ENCODE measurements at regions not wholly inside any gene's neighbourhood (a gene's known extent, or its start where the extent isn't known, plus 50 kb on each side); places are given as distances from the start of the nearest gene placed in this dataset.

DNA sequence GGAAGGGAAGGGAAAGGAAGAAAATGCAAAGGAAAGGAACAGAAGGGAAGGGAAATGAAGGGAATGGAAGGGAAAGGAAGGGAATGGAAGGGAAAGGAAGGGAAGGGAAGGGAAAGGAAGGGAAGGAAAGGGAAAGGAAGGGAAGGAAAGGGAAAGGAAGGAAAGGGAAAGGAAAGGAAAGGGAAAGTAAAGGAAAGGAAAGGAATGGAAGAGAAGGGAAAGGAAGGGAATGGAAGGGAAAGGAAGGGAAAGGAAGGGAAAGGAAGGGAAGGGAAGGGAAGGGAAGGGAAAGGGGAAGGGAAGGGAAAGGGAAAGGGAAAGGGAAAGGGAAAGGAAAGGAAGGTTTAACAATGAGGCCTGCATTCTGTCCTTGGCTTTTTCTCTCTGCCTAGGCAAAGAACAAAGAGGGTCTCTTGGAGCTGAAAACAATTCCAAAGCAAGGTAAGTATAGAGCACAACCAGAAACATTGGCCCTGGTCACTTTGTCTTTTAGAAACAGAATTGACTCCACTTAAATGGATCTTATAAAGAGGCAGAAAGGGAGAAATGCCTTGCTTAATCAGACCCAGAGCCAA, 525.9 kb upstream of the TMPO start:
- DNase-seq: no peak

DNA sequence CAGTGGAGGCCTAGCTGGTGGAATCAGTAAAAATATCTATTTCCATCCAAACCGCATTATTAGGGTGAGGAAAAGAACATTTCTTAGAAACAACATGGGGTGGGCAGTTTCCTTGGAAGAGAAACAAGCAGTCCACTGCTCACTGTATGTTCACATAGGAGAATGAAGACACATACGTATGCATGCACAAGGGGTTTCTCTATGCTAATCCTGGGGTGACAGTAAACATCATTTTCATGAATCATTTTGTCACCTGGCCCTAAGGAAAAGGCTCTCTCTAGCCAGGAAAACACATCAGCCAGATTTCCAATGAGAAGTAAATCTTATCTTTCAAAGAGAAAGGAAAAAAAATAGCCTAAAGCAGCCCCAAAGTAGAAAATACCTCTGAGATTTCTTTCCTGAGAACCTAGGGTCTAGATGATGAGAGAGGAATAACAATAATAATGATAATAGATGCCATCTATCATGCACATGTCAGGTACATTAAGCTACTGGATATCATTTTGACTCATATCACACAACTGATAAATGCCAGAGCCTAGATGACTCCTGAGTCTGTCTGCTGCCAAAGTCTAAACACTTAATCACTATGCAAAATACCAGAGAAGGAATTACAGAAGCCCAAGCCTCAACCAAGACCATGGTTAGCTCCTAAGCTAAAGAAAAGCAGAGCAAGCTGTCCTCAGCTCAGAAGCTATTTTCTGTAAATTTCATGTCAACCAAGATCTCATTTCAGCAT, 520.5 kb upstream of the TMPO start:
- no peak for DNase-seq

DNA sequence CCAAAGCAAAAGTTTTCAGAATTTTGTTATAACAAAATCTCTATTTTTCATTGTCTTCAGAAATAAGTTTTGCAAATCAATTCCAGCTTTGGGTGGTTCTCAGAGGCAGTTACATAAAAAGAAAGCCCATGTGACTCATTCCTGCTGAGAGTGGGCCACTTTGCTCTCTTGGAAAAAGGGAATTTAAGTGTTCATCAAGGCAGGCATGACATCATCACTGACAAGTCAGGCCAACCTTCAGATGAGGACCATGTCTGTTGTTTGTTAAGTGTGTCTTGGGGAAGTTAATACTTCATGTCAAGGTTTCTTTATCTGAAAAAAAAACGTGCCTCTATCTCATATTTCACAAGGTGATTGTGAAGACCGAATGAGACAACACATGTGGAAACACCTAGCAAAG, 519.8 kb upstream of the TMPO start:
- no peak for DNase-seq

DNA sequence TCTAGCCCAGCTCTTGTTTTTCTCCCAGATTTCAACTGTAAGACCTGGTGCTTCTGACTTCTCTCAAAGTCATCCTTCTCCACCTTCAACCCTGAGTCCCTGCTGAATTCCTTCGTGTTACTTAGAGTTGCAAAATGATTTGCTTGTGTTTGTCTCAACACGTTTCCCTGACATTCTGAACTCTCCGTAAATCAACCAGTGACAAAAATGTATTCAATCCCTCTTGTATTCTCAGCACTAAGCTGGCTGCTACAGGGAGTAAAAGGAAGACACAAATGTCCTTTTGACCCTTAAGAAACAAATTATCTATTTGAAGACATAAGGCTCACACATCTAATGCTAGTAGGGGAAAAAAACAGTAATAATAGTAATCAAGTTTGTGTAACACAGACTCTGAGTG, 514.0 kb upstream of the TMPO start:
- no peak for DNase-seq

DNA sequence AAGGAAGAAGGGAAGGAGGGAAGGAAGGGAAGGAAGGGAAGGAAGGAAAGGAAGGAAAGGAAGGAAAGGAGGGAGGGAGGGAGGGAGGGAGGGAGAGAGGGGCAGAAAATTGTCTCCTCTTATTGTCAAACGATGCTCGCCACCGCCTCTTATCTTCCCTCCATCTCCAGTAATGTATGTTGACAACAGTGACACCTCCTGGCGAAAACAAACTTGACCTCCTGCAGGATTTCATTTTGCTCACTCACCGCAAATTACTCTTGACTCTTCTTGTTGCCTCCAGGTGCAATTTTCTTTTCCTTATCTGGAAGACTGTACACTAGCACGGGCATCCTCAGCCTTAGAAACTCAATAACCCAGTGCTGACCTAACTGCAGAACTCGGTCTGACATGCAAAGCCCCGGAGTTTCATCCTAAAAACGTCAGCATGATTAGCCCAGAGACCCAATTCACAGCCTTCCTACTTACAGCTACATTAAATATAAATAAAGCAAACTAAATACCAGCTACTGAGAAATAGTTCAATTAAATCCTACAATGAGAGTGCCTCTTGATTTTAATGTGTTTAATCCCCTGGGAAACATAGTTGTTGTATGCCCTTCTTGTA, 512.4 kb upstream of the TMPO start:
- DNase-seq: no peak

DNA sequence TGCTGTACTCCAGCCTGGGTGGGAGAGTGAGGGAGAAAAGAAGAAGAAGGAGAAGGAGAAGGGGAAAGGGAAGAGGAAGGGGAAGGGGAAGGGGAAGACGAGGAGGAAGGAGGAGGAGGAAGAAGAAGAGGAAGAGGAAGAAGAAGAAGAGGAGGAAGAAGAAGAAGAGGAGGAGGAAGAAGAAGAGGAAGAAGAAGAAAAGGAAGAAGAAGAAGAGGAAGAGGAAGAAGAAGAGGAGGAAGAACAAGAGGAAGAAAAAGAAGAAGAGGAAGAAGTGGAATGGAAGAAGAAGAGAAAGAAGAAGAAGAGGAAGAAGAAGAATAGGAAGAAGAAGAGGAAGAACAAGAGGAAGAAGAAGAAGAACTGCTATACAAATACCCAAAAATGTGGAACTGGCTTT, 507.4 kb upstream of the TMPO start:
- no peak for DNase-seq

DNA sequence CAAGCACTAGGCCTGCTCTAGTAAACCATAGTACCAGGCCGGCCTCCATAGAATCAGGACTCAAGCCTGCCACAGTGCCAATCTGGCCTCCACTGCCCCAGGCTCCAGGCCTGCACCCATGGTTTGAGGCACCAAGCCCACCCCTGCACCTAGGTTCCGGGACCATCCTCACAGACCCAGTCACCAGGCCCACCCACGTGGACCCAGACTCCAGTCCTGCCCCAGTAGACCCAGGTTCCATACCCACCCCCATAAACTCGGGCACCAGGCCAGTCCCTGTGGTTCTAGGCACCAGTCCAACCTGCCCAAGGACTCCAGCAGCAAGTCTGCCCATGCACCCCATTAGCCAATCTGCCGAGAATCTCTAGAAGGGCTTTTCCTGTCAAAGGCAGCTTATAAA, 501.8 kb upstream of the TMPO start:
- no peak for DNase-seq

- DNase-seq: no peak
Measured at GRCh38 chr12:98018836-98019235, 496.6 kb upstream of the TMPO start.

- no peak for DNase-seq
Measured at GRCh38 chr12:98020376-98020775, 495.0 kb upstream of the TMPO start.

GRCh38 chr12:98022961-98023360, 492.4 kb upstream of the TMPO start:
- no peak for DNase-seq

DNA sequence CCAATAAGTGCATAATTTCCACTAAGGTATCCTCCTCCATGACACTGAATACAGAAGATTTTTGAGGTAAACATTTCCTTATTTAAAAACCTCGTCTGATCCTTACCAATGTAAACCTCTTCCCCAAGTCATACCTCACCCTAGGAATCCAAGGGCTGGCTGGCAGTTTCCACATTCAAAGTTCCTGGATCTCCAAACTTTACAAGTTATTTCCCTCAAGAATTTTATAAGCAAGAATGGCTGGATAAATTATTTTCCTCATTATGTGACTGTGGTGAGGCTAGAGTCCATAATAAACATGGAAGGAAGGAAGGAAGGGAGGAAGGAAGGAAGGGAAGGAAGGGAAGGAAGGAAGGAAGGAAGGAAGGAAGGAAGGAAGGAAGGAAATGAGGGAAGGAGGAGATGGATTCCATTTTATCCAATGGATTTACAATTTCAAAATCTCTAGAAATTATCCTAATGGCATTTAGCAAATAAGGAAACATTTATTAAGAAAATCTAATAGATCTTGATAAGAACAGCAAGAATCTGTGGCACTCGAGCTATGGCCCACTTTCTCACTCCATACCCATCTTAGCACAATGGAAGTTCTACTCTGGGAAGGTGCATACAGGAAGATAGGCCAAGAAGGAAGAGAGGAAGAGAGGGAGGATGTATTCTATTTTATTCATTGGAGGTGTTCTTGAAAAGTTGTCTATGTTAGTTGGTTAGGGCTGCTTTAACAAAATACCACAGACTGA, 477.8 kb upstream of the TMPO start:
- no peak for DNase-seq

DNA sequence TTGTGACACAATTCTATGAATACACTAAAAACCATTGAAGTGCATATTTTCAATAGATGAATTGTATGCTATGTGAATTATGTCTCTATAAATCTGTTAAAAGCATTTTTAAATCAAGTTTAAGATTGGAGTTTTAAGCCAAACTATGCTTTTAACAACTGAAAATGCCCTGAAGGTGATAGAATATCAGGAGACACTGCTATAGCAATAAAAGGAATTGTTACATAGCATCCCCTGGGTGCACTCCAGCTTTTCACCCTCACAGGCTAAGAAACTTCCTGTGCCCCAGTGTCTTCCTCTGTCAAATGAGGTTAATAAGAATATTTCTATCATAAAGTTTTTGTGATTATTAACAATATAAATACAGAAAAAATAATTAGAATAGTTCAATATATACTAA, 472.7 kb upstream of the TMPO start:
- DNase-seq: no peak

DNA sequence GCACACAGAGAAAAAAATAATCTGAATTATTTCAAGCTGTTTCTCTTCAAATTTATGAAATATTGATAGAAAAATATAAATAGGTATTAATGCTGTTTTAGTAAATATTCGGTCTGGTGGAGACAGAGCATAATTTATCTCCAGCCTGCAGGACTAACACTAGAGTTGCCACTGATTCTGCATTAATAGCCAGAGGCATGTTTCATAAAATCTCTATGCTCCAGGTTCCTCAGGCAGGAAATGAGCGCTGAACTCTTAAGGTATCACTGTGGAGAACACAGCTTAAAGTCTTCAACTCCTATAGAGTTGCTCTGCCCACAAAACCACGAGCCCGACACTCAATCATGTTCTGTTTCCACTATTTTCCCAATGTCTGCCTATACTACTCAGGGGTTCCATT, 470.0 kb upstream of the TMPO start:
- no peak for DNase-seq

- DNase-seq: no peak
Measured at GRCh38 chr12:98048326-98048725, 467.1 kb upstream of the TMPO start.

- DNase-seq: no peak
Measured at GRCh38 chr12:98053202-98053601, 462.2 kb upstream of the TMPO start.

DNA sequence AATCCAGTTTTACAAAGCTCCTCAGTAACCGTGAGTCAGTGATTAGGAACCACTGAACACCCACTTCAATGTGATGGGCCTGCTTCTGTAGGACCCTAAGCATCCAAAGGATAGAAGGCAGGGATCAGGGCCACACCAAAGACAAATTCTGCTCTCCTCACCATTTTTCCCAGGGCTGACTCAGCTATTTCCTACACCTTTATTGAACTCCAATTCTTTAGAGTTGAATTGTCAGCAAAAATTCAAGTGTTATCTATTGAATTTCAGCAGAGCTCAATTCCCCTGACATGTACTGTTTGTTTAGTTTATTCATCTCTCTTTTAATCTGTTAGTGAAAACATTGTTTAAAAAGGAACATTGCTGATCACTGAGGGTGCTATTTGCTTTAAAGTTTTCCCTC, 457.7 kb upstream of the TMPO start:
- DNase-seq: no peak

DNA sequence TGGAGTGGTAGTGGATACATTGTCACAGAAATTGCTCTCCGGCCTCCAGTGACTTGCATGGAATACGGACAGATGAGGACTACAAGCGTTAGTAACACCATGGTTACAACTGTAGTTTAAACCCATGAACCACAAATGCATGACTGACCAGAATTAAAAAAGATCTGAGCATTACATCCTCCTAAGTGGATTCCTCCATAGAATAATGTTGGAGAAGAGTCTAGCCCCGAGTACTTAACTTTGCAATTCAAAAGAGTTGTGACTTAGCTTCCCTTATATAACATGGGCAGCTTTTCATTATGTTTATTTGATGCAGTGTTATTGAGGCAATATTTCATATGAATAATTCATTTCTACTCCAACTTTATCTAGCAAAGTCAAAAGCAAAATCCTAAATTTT, 457.2 kb upstream of the TMPO start:
- no peak for DNase-seq

GRCh38 chr12:98058838-98059237, 456.6 kb upstream of the TMPO start:
- no peak for DNase-seq

DNA sequence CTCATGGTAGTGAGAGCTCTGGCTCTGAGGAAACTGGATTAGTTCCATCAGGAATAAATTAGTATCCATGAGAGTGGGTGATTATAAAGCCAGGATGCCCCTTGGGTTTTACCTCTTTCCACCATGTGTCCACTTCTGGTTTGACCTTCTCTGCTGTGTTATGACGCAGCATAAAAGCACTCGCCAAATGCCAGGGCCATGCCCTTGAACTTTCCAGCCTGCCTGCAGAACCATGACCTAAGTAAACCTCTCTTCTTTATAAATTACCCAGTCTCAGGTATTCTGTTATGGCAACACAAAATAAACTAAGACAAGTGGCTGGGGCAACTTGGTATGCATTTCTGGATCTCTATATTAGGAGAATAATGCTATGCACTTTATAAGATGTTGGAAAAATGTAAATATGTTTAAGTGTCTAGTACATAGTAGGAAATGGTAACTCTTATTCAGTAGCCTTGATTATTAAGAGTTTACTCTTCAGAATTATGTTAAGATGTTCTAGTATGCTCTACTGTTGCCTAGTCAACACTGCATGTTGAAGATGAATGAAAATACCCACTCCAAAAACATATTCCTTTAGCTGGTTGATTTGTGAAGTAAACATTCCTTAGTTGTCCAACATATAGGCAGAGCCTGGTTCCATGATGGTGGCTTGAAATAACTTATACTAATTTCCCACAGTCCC, 455.6 kb upstream of the TMPO start:
- no peak for DNase-seq

DNA sequence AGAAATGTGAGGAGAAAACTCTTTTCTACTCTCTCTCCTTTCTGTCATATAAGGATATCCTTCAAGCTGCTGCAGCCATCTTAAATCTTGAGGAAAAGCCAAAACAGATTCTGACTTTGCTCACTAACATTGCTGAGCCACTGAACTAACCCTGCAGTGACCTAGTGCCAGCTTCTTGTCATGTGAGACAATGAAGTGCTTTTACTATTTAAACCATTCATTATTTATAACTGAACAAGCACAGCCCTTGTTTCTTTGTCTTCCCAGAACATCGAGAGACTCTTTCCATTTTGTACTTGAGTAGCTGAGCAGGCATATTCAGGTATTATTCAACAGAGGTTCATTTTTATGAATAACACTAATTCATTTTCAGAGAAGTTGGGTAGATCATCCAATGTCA, 455.0 kb upstream of the TMPO start:
- no peak for DNase-seq

DNA sequence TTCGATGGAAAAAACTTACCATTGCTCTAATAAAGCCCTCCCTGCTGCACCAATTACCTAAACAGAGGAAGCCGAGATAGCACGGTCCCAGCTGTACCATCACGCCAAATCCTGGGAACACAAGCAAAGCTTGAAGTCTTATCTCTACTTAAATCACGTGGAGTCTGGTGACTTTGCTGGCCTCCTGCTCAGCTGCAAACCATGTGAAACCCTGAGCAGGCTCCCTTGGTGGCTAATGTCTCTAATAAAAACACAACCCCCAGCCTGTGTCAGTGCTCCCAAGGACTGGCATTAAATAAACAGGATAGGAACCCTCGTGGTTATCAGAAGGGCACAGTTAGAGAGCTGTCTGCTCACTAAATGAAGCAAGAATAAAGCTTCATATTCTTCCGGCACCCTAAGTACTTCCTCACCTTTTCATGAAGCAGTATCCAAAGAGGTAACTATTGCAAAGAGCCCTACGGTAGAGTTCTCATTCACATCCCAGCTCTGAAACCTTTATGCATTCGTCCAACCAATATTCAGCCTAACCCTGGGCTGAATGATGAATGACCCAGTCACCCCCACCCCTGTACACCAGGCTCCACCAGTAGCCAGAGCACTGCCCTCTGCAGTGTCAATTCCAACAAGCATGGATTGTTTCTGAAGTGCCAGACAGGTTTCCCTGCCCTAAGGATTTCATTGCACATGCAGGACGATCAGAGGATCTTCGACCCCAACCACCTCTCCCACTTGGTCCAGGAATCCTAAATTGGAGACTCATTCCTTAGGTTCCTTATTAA, 452.7 kb upstream of the TMPO start:
- no peak for DNase-seq

DNA sequence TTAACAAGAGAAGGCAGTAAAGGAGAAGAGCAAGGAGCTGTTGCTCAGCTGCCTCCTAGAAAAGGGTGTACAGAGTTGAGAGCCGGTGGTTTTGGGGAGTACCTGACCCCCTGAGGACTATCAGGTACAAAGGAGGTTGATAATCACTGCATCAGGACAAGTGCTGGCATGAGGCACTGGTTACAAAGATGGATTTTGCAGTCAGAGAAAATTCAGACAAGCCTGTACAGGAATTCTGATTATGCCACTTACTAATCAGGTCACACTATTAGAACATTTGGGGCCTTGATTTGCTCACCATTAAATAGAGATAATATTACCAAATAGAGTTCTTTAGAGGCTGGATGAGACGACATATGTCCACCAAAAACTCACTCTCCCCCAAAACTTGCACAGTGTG, 450.9 kb upstream of the TMPO start:
- no peak for DNase-seq

- DNase-seq: no peak
Measured at GRCh38 chr12:98067795-98068194, 447.6 kb upstream of the TMPO start.
